OCI-LY7 (cell line): ENCODE measurements at regions not wholly inside any gene's neighbourhood (a gene's known extent, or its start where the extent isn't known, plus 50 kb on each side); places are given as distances from the start of the nearest gene placed in this dataset.
A peak's percentile ranks its signal among the peaks of the same experiment; 100 is the strongest.
"Not testable (repeated sequence)": the region's sequence is repeated elsewhere in the genome, so short reads cannot be mapped to it uniquely, and the experiment has no call there.

Source experiments
- BruUV-seq: library from RNA; stranded (reverse); fragments of 400-500 nt; replicated peaks from 2 replicates; lab custom pipeline; 2021; lab: Mats Ljungman, UMichigan
- CTCF ChIA-PET: fragments of 300-600 bp; sonication (Branson Sonifier 250); formaldehyde crosslinking; loops from one replicate; lab custom pipeline; 2022; ENCODE audit warnings: antibody characterized with exemption; ENCODE audit not compliant: unreplicated experiment; lab: Charles Lee
- POLR2A ChIA-PET: fragments of 300-600 bp; sonication (Branson Sonifier 250); formaldehyde crosslinking; loops from one replicate; lab custom pipeline; 2022; ENCODE audit warnings: antibody characterized with exemption; lab: Charles Lee
- DNase-seq: peaks from one replicate; pipeline ENCODE4 v3.0.0-alpha.2; 2015; ENCODE audit warnings: low spot score
- H2AFZ ChIP-seq: fragments of 200-600 bp; sonication (generic), shearing (Covaris generic); 2 replicates; pipeline ENCODE4 v1.6.1; 2014; ENCODE audit warnings: mild to moderate bottlenecking, antibody characterized with exemption, low read length, moderate library complexity
- H3K27ac ChIP-seq: fragments of 200-600 bp; sonication (generic); 2 replicates; pipeline ENCODE4 v1.5.1; 2014; ENCODE audit warnings: mixed run types, low read depth, mild to moderate bottlenecking, moderate library complexity, low read length, inconsistent platforms; ENCODE audit not compliant: poor library complexity, severe bottlenecking
- H3K36me3 ChIP-seq: fragments of 200-600 bp; sonication (generic); 2 replicates; pipeline ENCODE4 v1.6.1; 2014; ENCODE audit warnings: mild to moderate bottlenecking, antibody characterized with exemption, low read length, moderate library complexity, mixed read lengths; ENCODE audit not compliant: insufficient read depth
- H3K4me1 ChIP-seq: fragments of 200-600 bp; sonication (generic); 2 replicates; pipeline ENCODE4 v1.5.1; 2014; ENCODE audit warnings: mild to moderate bottlenecking, low read length; ENCODE audit not compliant: insufficient read depth, poor library complexity, severe bottlenecking
- H3K4me2 ChIP-seq: fragments of 200-600 bp; sonication (generic); 2 replicates; pipeline ENCODE4 v1.6.1; 2014; ENCODE audit warnings: mild to moderate bottlenecking, low read length
- H3K4me3 ChIP-seq: fragments of 200-600 bp; sonication (generic); 2 replicates; pipeline ENCODE4 v1.5.1; 2014; ENCODE audit warnings: mild to moderate bottlenecking, low read depth, low read length; ENCODE audit not compliant: poor library complexity, severe bottlenecking
- H3K79me2 ChIP-seq: fragments of 200-600 bp; sonication (generic); 2 replicates; pipeline ENCODE4 v1.6.1; 2016; ENCODE audit warnings: low read depth, mild to moderate bottlenecking, low read length, moderate library complexity, mixed read lengths; ENCODE audit not compliant: insufficient read depth
- H3K9me2 ChIP-seq: fragments of 200-600 bp; sonication (generic); 2 replicates; pipeline ENCODE4 v1.6.1; 2016; ENCODE audit warnings: mild to moderate bottlenecking, low read length, mixed read lengths; ENCODE audit not compliant: insufficient read depth
- H3K9me3 ChIP-seq: fragments of 200-600 bp; sonication (generic); 2 replicates; pipeline ENCODE4 v1.6.1; 2014; ENCODE audit warnings: mild to moderate bottlenecking, mixed run types, low read length, mixed read lengths
- H4K20me1 ChIP-seq: fragments of 200-600 bp; sonication (generic); 2 replicates; pipeline ENCODE4 v1.6.1; 2014; ENCODE audit warnings: mild to moderate bottlenecking, antibody characterized with exemption, low read length, moderate library complexity, mixed read lengths; ENCODE audit not compliant: insufficient read depth
- CTCF ChIP-seq: fragments of 200-600 bp; sonication (generic); conservative IDR thresholded peaks from 2 replicates; pipeline ENCODE4 v1.5.1; 2014; ENCODE audit warnings: mild to moderate bottlenecking, antibody characterized with exemption, low read length, moderate library complexity, mixed read lengths
- EZH2phosphoT487 ChIP-seq: fragments of 200-600 bp; sonication (generic); IDR thresholded peaks from 2 replicates; pipeline ENCODE4 v1.6.1; 2018; ENCODE audit warnings: low read depth, borderline replicate concordance, mild to moderate bottlenecking, mixed run types, antibody characterized with exemption, low read length, moderate library complexity, mixed read lengths
- intact Hi-C: fragments of 100-400 bp; cut with micrococcal nuclease; formaldehyde crosslinking; loops from one replicate; pipeline ENCODE4 v1.10.0; 2022; ENCODE audit not compliant: unreplicated experiment

DNA sequence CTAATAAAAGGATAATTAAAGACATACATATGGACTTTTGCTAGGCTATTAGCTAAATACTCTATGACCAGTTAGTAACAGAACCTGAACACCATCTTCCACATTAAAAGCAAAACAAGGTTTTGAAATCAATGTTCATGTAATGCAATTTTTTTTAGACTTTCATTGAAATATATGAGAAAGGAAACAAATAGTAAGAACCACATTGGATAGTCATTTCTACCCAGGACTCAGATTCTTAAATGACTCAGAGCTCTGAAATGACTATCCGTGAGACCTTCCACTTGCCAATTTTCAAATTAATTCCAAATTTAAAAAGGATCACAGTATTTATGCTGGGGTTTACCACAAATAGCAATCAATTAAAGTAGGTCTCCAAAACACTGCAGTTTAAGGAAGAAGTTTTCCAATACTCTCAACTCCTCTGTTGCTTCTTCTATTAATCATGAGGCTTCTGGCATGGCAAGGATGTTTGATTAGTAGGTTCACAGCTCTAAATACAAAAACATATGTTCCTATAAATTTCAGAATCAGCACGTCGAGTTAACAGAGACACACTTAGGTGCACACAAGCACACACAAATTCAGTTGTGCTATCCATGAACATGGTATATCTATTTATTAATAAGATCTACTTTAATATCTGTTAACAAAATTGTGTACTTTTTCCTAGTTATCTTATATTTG is 841.0 kb downstream of the RNF144A start:
- H3K4me1 ChIP-seq = no peaks in the 10 kb centered on the region
- intact Hi-C loops = no loop called here
- BruUV-seq = no TSS peak
- no peak overlapping the region for H2AFZ ChIP-seq
- H4K20me1 ChIP-seq = no peaks in the 10 kb centered on the region
- H3K27ac ChIP-seq = no peak overlapping the region
- no peaks in the 10 kb centered on the region for H3K36me3 ChIP-seq
- H3K4me2 ChIP-seq = no peak overlapping the region
- H3K4me3 ChIP-seq = no peak overlapping the region
- H3K9me3 ChIP-seq = peaks cover 35% of the 10 kb centered on the region
- ChIA-PET CTCF (no interaction called here), POLR2A (interaction anchor here (0.6 to 0.7 kb wide), 2 partner anchors 26 to 149 kb away, joined by 3 read pairs; no protein-coding TSS in a partner anchor)
- H3K79me2 ChIP-seq = no peaks in the 10 kb centered on the region
- no peak for TF ChIP-seq CTCF
- no peak for TF ChIP-seq EZH2phosphoT487
- H3K9me2 ChIP-seq = no peaks in the 10 kb centered on the region; the same call in 1 of the 2 replicates
- DNase-seq = no peak

GRCh38 chr2:7759898-7760297 is 842.7 kb downstream of the RNF144A start:
- intact Hi-C loops = no loop called here
- Histone ChIP-seq H3K79me2 (no peaks in the 10 kb centered on the region), H3K4me1 (no peaks in the 10 kb centered on the region), H3K9me2 (no peaks in the 10 kb centered on the region; the same call in 1 of the 2 replicates), H2AFZ (no peak overlapping the region), H3K36me3 (no peaks in the 10 kb centered on the region), H3K4me3 (no peak overlapping the region), H3K4me2 (no peak overlapping the region), H3K9me3 (peaks cover 37% of the 10 kb centered on the region), H4K20me1 (no peaks in the 10 kb centered on the region), H3K27ac (no peak overlapping the region)
- no peak for DNase-seq
- TF ChIP-seq EZH2phosphoT487 = no peak
- TF ChIP-seq CTCF = no peak
- BruUV-seq = no TSS peak
- ChIA-PET POLR2A (interaction anchor here (0.7 to 1.2 kb wide), 3 partner anchors 21 to 38 kb away, joined by 3 read pairs; no protein-coding TSS in a partner anchor), CTCF (no interaction called here)

GRCh38 chr2:7763418-7763817 is 846.2 kb downstream of the RNF144A start:
- H3K27ac ChIP-seq, H3K79me2 ChIP-seq, H3K4me1 ChIP-seq, H2AFZ ChIP-seq, H3K4me3 ChIP-seq, POLR2A ChIA-PET, BruUV-seq, H3K4me2 ChIP-seq, H3K36me3 ChIP-seq, CTCF ChIA-PET, H4K20me1 ChIP-seq, intact Hi-C loops, H3K9me2 ChIP-seq: not testable (repeated sequence)
- DNase-seq = peak; percentile 28
- peaks cover 37% of the 10 kb centered on the region for H3K9me3 ChIP-seq
